Ovary (tissue), 7 donors: ENCODE measurements at regions not wholly inside any gene's neighbourhood (a gene's known extent, or its start where the extent isn't known, plus 50 kb on each side); places are given as distances from the start of the nearest gene placed in this dataset.

Source experiments
- DNase-seq, 5 donors: peaks; one replicate each; pipeline ENCODE4 v3.0.0-alpha.2; 2019 to 2020
- H3K27ac ChIP-seq, 2 donors: fragments of 200-600 bp; one replicate each; pipeline versions ENCODE4 v1.5.1 to v1.8.0; 2019 to 2022
- H3K27me3 ChIP-seq: fragments of 200-600 bp; one replicate; pipeline ENCODE4 v1.8.0; 2022
- H3K36me3 ChIP-seq: fragments of 200-600 bp; sonication (generic); one replicate; pipeline ENCODE4 v1.5.1; 2019
- H3K4me1 ChIP-seq: one replicate; pipeline ENCODE4 v1.8.1; 2013; ENCODE audit warnings: mild to moderate bottlenecking, moderate library complexity; ENCODE audit not compliant: insufficient read depth
- H3K4me3 ChIP-seq: fragments of 200-600 bp; sonication (generic); one replicate; pipeline ENCODE4 v1.5.1; 2017
- H3K9me3 ChIP-seq, 2 donors: fragments of 200-600 bp in 1 of 2; sonication (generic) in 1 of 2; one replicate each; pipeline versions ENCODE4 v1.5.1 to v1.8.1; 2013 to 2019; ENCODE audit warnings: mild to moderate bottlenecking in 1 of 2, moderate library complexity in 1 of 2
- CTCF ChIP-seq, 3 donors: fragments of 450-650 bp in 2 of 3; fragments of 200-600 bp in 1 of 3; IDR thresholded peaks; one replicate each; pipeline versions ENCODE4 v1.5.1 to v1.8.0; 2016 to 2022; ENCODE audit warnings: antibody characterized with exemption in 3 of 3, mild to moderate bottlenecking in 1 of 3
- EP300 ChIP-seq: sonication (generic); formaldehyde crosslinking; IDR thresholded peaks from one replicate; pipeline ENCODE4 v1.6.1; 2017; ENCODE audit warnings: antibody characterized with exemption
- POLR2A ChIP-seq: fragments of 450-650 bp; IDR thresholded peaks from one replicate; pipeline ENCODE4 v1.6.1; 2017; ENCODE audit warnings: antibody characterized with exemption, mild to moderate bottlenecking, moderate library complexity
- WGBS, 3 donors: extraction: QIAGEN DNeasy Blood & Tissue Kit in 1 of 3; methylation state at CpG; one replicate each; pipeline versions ENCODE4 v1.1.5 to v1.1.7; 2013 to 2017; 5-methylcytosine and 5-hydroxymethylcytosine counted together
- intact Hi-C, 4 donors: fragments of 100-400 bp; cut with DNase I; formaldehyde crosslinking; loops; one replicate each; pipeline versions ENCODE4 v1.11.0 to v1.15.1; 2022 to 2023
- donor health status: DM: no; HTN: no; CAD: no; lungs with moderate emphysema.
- donor health status: DM: no; HTN: no; CAD: no.
- donor health status: Bipolar disorder and iron deficiency.
- donor health status: DM: no; HTN: no; CAD: no.
- donor health status: DM: yes; HTN: yes; CAD: no.

DNA sequence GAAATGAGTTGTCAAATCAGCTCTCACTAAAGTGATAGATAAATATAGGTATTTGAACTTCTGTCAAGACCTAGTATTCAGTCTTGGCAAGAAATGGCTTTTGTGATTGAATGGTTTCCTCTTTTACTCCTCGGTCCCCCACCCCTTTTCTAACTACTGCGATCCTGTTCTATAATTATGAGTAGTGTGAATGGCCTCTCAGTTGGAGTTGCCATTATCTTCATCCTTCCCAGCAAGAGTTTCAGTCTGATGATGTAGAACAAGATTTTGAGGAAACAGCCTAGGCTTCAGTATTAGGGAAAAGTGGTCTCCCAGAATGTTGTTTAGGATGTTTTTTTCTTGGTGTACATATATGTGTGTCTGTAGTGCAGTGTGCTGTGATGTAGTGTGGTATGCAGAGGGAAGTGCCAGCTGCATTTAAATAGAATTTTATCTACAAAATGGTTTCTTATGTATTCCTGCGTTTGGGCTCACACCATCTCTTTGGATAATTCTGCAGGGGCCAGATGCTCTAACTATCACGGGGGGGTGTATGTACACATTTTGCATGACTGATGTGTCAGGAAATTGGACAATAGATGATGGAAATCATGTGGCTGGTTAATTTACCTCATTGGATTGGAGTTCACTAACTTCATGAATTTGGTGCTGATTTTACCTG, 180.1 kb upstream of the MMS22L start:
- H3K27ac ChIP-seq: no peak overlapping the region
- no peaks in the 10 kb centered on the region for H3K4me1 ChIP-seq
- WGBS, 3 donors: 60 to 66% (median 64%) methylated on average over 4 of the region's 4 CpGs
- no peak for DNase-seq
- H3K4me3 ChIP-seq: no peak overlapping the region
- H3K36me3 ChIP-seq: no peaks in the 10 kb centered on the region
- no peaks in the 10 kb centered on the region for H3K9me3 ChIP-seq
- no peak for TF ChIP-seq POLR2A
- intact Hi-C loops: no loop called here
- no peaks in the 10 kb centered on the region for H3K27me3 ChIP-seq

GRCh38 chr6:97465877-97466561, 183.0 kb upstream of the MMS22L start:
- no peaks in the 10 kb centered on the region for H3K36me3 ChIP-seq
- WGBS, 3 donors: 16 to 20% (median 19%) methylated on average over 6 of the region's 6 CpGs
- no peak overlapping the region for H3K27ac ChIP-seq
- no peak for DNase-seq
- no peaks in the 10 kb centered on the region for H3K9me3 ChIP-seq
- TF ChIP-seq CTCF (IDR thresholded peaks at IDR 0.05): no peak
- no peak for TF ChIP-seq EP300
- no peak for TF ChIP-seq POLR2A
- no peaks in the 10 kb centered on the region for H3K27me3 ChIP-seq
- intact Hi-C loops: no loop called here
- H3K4me1 ChIP-seq: no peaks in the 10 kb centered on the region
- no peak overlapping the region for H3K4me3 ChIP-seq

GRCh38 chr6:97468981-97469380, 186.0 kb upstream of the MMS22L start:
- intact Hi-C loops: no loop called here
- no peak overlapping the region for H3K4me3 ChIP-seq
- TF ChIP-seq CTCF (IDR thresholded peaks at IDR 0.05) (no peak), POLR2A (no peak), EP300 (no peak)

GRCh38 chr6:97469451-97469850, 186.4 kb upstream of the MMS22L start:
- WGBS, 3 donors: 61 to 74% (median 63%) methylated on average over 1 of the region's 1 CpG
- no peak for DNase-seq
- Histone ChIP-seq H3K27ac (no peak overlapping the region), H3K36me3 (no peaks in the 10 kb centered on the region), H3K4me3 (no peak overlapping the region), H3K4me1 (no peaks in the 10 kb centered on the region), H3K9me3 (no peaks in the 10 kb centered on the region), H3K27me3 (no peaks in the 10 kb centered on the region)
- intact Hi-C loops: no loop called here
- TF ChIP-seq EP300: no peak
- no peak for TF ChIP-seq POLR2A
- TF ChIP-seq CTCF (IDR thresholded peaks at IDR 0.05): no peak

More at GRCh38 chr6:97468981-97469380, 186.0 kb upstream of the MMS22L start:
- Histone ChIP-seq H3K27me3 (no peaks in the 10 kb centered on the region), H3K9me3 (no peaks in the 10 kb centered on the region), H3K36me3 (no peaks in the 10 kb centered on the region), H3K4me1 (no peaks in the 10 kb centered on the region), H3K27ac (no peak overlapping the region)
- DNase-seq: no peak

- Histone ChIP-seq H3K4me3 (no peak overlapping the region), H3K27me3 (no peaks in the 10 kb centered on the region), H3K27ac (no peak overlapping the region), H3K9me3 (no peaks in the 10 kb centered on the region), H3K4me1 (no peaks in the 10 kb centered on the region), H3K36me3 (no peaks in the 10 kb centered on the region)
- TF ChIP-seq EP300 (no peak), CTCF (IDR thresholded peaks at IDR 0.05) (no peak), POLR2A (no peak)
- intact Hi-C loops: no loop called here
- DNase-seq: no peak
- 34 to 50% (median 41%) methylated on average over 2 of the region's 2 CpGs for WGBS, 3 donors
Observed at GRCh38 chr6:97470322-97470721, 187.3 kb upstream of the MMS22L start.
